HG03045 (cell line): ENCODE measurements at regions not wholly inside any gene's neighbourhood (a gene's known extent, or its start where the extent isn't known, plus 50 kb on each side); places are given as distances from the start of the nearest gene placed in this dataset.
"Not testable (repeated sequence)": the region's sequence is repeated elsewhere in the genome, so short reads cannot be mapped to it uniquely, and the experiment has no call there.

ENCODE experiments used
- ATAC-seq: cut with Tn5 transposase; IDR thresholded peaks from one replicate; pipeline ENCODE4 v1.9.1; 2021; ENCODE audit warnings: mild to moderate bottlenecking, moderate library complexity; ENCODE audit not compliant: unreplicated experiment

GRCh38 chr7:153590136-153590535 lies 462.1 kb upstream of the DPP6 start:
- no peak for ATAC-seq

GRCh38 chr7:153590571-153590970 lies 461.6 kb upstream of the DPP6 start:
- ATAC-seq, result no peak

GRCh38 chr7:153607354-153607753 lies 444.8 kb upstream of the DPP6 start:
- no peak for ATAC-seq

- no peak for ATAC-seq
Measured at GRCh38 chr7:153616711-153617325, 435.4 kb upstream of the DPP6 start.

GRCh38 chr7:153627323-153627722 lies 424.9 kb upstream of the DPP6 start:
- no peak for ATAC-seq

GRCh38 chr7:153628406-153628805 lies 423.8 kb upstream of the DPP6 start:
- no peak for ATAC-seq

GRCh38 chr7:153628825-153629224 lies 423.4 kb upstream of the DPP6 start:
- ATAC-seq, result no peak

GRCh38 chr7:153638821-153639435 lies 413.3 kb upstream of the DPP6 start:
- ATAC-seq, result no peak

- ATAC-seq, result no peak
Measured at GRCh38 chr7:153640586-153640985, 411.6 kb upstream of the DPP6 start.

GRCh38 chr7:153641199-153641598 lies 411.0 kb upstream of the DPP6 start:
- no peak for ATAC-seq

GRCh38 chr7:153642989-153643388 lies 409.2 kb upstream of the DPP6 start:
- ATAC-seq, result no peak

- ATAC-seq, result no peak
Measured at GRCh38 chr7:153657182-153657800, 394.9 kb upstream of the DPP6 start.

GRCh38 chr7:153675131-153675530 lies 377.1 kb upstream of the DPP6 start:
- no peak for ATAC-seq

GRCh38 chr7:153682628-153683027 lies 369.6 kb upstream of the DPP6 start:
- ATAC-seq, result no peak

- no peak for ATAC-seq
Measured at GRCh38 chr7:153696242-153696641, 356.0 kb upstream of the DPP6 start.

- no peak for ATAC-seq
Measured at GRCh38 chr7:153698046-153698445, 354.2 kb upstream of the DPP6 start.

- ATAC-seq, result no peak
Measured at GRCh38 chr7:153701678-153702077, 350.5 kb upstream of the DPP6 start.

- not testable (repeated sequence) for ATAC-seq
Measured at GRCh38 chr7:153723892-153724291, 328.3 kb upstream of the DPP6 start.

- ATAC-seq, result not testable (repeated sequence)
Measured at GRCh38 chr7:153731504-153731903, 320.7 kb upstream of the DPP6 start.

- ATAC-seq, result not testable (repeated sequence)
Measured at GRCh38 chr7:153743434-153743833, 308.8 kb upstream of the DPP6 start.

- ATAC-seq, result not testable (repeated sequence)
Measured at GRCh38 chr7:153747969-153748368, 304.2 kb upstream of the DPP6 start.

- ATAC-seq, result not testable (repeated sequence)
Measured at GRCh38 chr7:153748885-153749284, 303.3 kb upstream of the DPP6 start.
